ENCODE measurements at regions not wholly inside any gene's neighbourhood (a gene's known extent, or its start where the extent isn't known, plus 50 kb on each side); places are given as distances from the start of the nearest gene placed in this dataset.

DNA sequence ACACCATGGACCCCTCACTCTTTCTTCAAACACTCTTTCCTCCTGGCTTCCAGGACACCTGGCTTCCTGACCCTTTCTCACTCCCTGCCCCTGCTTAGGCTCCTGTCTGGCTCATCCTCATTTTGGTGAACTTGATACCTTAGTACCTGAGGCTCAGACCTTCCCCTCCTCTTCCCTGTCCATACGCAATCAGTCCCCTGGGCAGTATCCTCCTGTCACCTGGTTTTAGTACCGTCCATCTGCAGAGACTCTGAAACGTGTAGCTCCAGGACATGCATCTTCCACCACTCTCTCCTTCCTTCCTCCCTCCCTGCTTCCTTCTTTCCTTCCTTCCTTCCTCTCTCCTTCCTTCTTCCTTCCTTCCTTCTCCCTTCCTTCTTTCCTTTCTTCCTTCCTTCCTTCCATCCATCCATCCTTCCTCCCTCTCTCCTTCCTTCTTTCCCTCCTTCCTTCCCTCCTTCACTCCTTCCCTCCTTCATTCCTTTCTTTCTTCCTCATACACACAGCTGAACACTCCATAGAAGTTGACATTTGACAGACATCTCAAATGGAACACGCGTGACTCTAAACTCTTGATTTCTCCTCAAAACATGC lies 1488.6 kb downstream of the TBC1D22A start:
- no peaks in the 10 kb centered on the region for H3K4me1 ChIP-seq
- H3K9me3 ChIP-seq: no peaks in the 10 kb centered on the region
- H3K36me3 ChIP-seq (ENCODE audit: insufficient read depth in 1 of 2, low read depth in 1 of 2): no peaks in the 10 kb centered on the region
- DNase-seq (no peak), ATAC-seq (no peak)
- peaks cover 0 to 26% (median 0%) of the 10 kb centered on the region in 3 donors for H3K27me3 ChIP-seq (ENCODE audit: insufficient read depth in 3 of 3, low read length in 2 of 3)
- 65 to 72% (median 71%) methylated on average over 5 of the region's 5 CpGs for WGBS, 3 donors
- no peak overlapping the region for H3K27ac ChIP-seq
- TF ChIP-seq, protein P1, sequence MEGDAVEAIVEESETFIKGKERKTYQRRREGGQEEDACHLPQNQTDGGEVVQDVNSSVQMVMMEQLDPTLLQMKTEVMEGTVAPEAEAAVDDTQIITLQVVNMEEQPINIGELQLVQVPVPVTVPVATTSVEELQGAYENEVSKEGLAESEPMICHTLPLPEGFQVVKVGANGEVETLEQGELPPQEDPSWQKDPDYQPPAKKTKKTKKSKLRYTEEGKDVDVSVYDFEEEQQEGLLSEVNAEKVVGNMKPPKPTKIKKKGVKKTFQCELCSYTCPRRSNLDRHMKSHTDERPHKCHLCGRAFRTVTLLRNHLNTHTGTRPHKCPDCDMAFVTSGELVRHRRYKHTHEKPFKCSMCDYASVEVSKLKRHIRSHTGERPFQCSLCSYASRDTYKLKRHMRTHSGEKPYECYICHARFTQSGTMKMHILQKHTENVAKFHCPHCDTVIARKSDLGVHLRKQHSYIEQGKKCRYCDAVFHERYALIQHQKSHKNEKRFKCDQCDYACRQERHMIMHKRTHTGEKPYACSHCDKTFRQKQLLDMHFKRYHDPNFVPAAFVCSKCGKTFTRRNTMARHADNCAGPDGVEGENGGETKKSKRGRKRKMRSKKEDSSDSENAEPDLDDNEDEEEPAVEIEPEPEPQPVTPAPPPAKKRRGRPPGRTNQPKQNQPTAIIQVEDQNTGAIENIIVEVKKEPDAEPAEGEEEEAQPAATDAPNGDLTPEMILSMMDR (IDR thresholded peaks at IDR 0.05): no peak
- intact Hi-C loops (cut with DNase I): no loop called here
- H3K4me3 ChIP-seq: no peak overlapping the region

DNA sequence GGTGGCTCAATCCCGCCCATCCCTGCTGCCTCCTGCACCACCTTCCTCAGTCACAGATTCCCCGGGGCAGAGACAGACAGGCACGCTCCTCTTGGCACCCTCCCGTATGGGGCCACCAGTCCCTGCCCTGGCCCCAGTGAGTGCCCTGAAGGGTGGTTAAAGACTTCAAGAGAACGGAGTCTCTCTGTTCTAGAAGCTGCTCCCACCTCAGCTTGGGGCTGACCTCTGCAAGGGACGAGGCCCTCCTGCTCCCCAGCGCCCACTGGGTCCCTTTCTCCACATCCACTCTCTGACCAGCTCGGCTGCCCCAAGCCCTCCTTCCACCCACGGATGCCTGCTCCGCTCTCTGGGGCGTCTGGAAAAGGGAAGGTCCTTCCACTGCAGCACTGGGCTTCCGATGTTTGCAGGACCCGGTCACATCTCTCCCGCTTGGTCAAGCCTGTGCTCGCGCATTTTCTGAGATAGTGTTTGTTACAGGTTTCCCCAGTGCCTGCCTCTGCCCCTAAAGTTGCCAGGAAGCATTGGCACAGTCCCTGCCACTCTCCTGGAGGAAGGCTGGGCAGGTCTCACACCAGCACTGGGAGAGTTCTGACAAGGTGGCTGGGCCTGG lies 1487.9 kb downstream of the TBC1D22A start:
- Histone ChIP-seq H3K27me3 (ENCODE audit: insufficient read depth in 3 of 3, low read length in 2 of 3) (peaks cover 0 to 23% (median 0%) of the 10 kb centered on the region in 3 donors), H3K4me1 (no peaks in the 10 kb centered on the region), H3K9me3 (no peaks in the 10 kb centered on the region), H3K27ac (no peak overlapping the region), H3K36me3 (ENCODE audit: insufficient read depth in 1 of 2, low read depth in 1 of 2) (no peaks in the 10 kb centered on the region), H3K4me3 (no peak overlapping the region)
- 68 to 73% (median 71%) methylated on average over 16 of the region's 16 CpGs for WGBS, 3 donors
- TF ChIP-seq, protein P1 (IDR thresholded peaks at IDR 0.05): no peak
- DNase-seq (no peak), ATAC-seq (no peak)
- intact Hi-C loops (cut with DNase I): no loop called here

DNA sequence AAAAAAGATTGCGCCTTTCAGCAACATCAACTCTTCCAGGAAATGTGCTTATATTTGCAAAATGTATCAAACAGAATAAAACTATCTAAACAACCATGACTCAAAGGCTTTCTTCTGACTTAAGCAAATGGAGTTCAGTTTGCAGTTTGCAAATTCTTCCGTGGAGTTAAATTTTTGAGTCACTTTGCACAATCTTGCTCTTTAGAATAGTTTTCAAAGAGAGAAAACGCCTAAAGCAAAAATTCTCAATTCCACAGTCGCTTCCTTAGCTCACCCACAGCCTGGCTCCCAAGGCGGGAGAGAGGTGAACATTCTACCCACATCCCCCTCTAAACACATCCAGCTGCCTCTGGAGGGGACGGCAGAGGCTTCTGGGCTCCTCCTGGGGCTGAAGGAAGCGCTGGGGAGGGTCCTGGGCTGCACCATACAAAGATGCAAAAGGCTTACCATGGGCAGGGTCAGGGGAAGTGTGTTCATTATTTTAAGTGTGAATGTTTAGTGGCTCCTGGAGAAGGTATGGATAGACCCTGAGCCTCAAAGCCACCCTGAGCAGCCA lies 1487.3 kb downstream of the TBC1D22A start:
- WGBS, 3 donors: 62 to 69% (median 63%) methylated on average over 7 of the region's 7 CpGs
- Histone ChIP-seq H3K27ac (no peak overlapping the region), H3K36me3 (ENCODE audit: insufficient read depth in 1 of 2, low read depth in 1 of 2) (no peaks in the 10 kb centered on the region), H3K9me3 (no peaks in the 10 kb centered on the region), H3K4me1 (no peaks in the 10 kb centered on the region), H3K4me3 (no peak overlapping the region), H3K27me3 (ENCODE audit: insufficient read depth in 3 of 3, low read length in 2 of 3) (peaks cover 0 to 21% (median 0%) of the 10 kb centered on the region in 3 donors)
- ATAC-seq (no peak), DNase-seq (no peak)
- intact Hi-C loops (cut with DNase I): no loop called here
- TF ChIP-seq, protein P1 (IDR thresholded peaks at IDR 0.05): no peak

DNA sequence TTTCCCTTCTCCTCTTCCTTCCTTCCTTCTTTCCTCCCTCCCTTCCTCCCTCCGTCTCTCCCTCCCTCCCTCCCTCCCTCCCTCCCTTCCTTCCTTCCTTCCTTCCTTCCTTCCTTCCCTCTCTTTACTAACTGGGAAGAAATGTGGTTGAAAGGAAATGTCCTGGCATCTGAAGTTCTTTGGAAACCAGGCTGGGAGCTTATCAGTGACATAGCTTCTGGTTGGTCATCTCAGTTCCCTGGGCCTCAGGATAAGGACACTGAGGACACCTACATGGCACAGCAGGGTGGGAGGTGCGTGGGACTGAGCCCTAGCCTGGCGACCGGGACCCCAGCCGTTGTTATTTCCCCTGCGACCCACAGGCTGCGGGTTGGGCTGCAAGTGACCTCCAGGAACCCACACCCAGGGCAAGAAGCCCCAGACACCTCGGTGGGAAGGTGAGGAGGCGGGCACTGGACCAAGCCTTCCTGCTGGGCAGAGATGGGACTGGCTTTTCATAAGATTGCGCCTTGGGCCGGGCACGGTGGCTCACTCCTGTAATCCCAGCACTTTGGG lies 1486.5 kb downstream of the TBC1D22A start:
- TF ChIP-seq, protein P1 (IDR thresholded peaks at IDR 0.05): no peak
- H3K27me3 ChIP-seq (ENCODE audit: insufficient read depth in 3 of 3, low read length in 2 of 3): peaks cover 0 to 21% (median 2%) of the 10 kb centered on the region in 3 donors

More for the DNA sequence above, 1486.5 kb downstream of the TBC1D22A start:
- intact Hi-C loops (cut with DNase I): no loop called here
- H3K4me1 ChIP-seq: no peaks in the 10 kb centered on the region
- H3K4me3 ChIP-seq: no peak overlapping the region
- H3K36me3 ChIP-seq (ENCODE audit: insufficient read depth in 1 of 2, low read depth in 1 of 2): no peaks in the 10 kb centered on the region
- no peak for ATAC-seq
- DNase-seq: no peak
- H3K9me3 ChIP-seq: no peaks in the 10 kb centered on the region
- 72 to 77% (median 74%) methylated on average over 9 to 10 of the region's 12 CpGs for WGBS, 3 donors
- no peak overlapping the region for H3K27ac ChIP-seq

Data from psoas muscle (tissue), 7 donors.